AG10803 (cell line): ENCODE measurements at regions not wholly inside any gene's neighbourhood (a gene's known extent, or its start where the extent isn't known, plus 50 kb on each side); places are given as distances from the start of the nearest gene placed in this dataset.
A peak's percentile ranks its signal among the peaks of the same experiment; 100 is the strongest.

Experiments used
- DNase-seq: peaks from one replicate; pipeline ENCODE4 v3.0.0; 2010; ENCODE audit warnings: low read depth
- H3K4me3 ChIP-seq: 2 replicates; pipeline ENCODE4 v1.5.1; 2011; ENCODE audit warnings: mild to moderate bottlenecking, low read length, control low read depth
- CTCF ChIP-seq: conservative IDR thresholded peaks from 2 replicates; pipeline ENCODE4 v1.5.1; 2011; ENCODE audit warnings: mild to moderate bottlenecking, low read length, control low read depth, inconsistent platforms

DNA sequence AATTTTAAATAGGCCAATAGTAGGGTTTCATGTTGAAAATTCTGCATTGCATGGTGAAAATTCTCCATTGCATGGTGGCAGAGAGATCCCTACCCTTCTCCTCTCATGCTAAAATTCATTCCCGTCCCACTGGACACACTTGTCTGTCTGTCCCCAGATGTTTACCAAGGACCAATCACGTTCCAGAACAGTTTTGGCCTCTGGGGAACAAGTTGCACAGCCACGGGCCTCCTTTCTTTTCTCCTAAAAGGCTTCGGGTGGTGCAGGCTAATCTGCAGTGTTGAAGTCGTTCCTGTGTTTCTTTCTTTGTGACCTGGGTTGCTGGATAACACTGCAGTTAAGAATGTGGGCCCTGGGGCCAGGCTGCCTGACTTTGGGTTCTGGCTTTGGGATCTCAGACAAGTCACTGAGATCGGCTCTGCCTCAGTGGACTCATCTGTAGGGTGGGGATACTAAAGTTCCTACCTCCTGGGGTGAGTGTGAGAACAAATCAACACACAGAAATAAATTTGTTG, 113.1 kb upstream of the FAM204A start:
- no peak for TF ChIP-seq CTCF
- DNase-seq, result no peak
- no peak overlapping the region for H3K4me3 ChIP-seq

DNA sequence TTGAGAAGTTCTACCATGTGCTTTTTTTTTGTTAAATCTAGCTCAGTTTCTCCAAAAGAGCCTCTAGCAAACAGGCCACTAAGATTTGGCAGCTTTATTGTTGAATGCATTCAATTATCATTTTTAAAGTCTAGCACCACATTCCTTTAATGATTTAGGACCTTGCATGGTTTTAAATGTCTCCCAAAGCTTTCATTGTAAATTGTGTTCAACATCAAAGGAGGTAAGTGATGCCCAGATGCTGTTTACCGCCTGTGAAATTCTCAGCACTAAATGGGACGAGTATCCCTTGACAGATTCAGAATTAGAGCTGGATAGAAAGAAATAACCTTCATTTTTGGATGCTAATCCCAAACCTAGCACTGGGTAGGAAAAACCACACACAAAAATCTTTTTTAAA, 112.1 kb upstream of the FAM204A start:
- no peak for TF ChIP-seq CTCF
- no peak for DNase-seq
- no peak overlapping the region for H3K4me3 ChIP-seq

- no peak for TF ChIP-seq CTCF
- H3K4me3 ChIP-seq, result no peak overlapping the region
- no peak for DNase-seq
Measured at GRCh38 chr10:118452098-118452497, 110.0 kb upstream of the FAM204A start.

DNA sequence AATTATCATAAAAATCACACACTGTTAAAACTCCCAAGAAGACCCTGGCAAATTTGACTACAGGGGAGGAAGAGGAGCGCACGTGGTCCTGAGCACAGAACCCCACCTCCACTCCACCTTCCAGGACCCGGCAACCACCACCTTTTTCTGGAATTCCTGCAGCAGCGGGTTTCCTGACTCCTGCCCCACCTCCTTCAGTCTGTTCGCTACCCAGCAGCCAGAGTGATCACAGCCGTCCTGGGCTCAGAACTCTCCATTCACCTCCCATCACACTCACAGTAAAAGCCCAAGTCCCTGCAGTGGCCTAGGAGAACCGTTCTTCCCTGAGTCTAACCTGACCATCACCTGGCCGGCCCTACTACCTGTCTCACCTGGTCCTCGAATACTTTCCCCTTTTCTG, 107.4 kb upstream of the FAM204A start:
- no peak for TF ChIP-seq CTCF
- DNase-seq, result no peak
- no peak overlapping the region for H3K4me3 ChIP-seq

GRCh38 chr10:118448744-118449143, 106.6 kb upstream of the FAM204A start:
- TF ChIP-seq CTCF, result no peak

GRCh38 chr10:118447478-118448270, 105.5 kb upstream of the FAM204A start:
- peak; percentile 67 for DNase-seq
- TF ChIP-seq CTCF, result no peak
- peak overlapping the region; percentile 7; the same call in 1 of the 2 replicates for H3K4me3 ChIP-seq

More at GRCh38 chr10:118448744-118449143, 106.6 kb upstream of the FAM204A start:
- H3K4me3 ChIP-seq, result no peak overlapping the region
- DNase-seq, result no peak

DNA sequence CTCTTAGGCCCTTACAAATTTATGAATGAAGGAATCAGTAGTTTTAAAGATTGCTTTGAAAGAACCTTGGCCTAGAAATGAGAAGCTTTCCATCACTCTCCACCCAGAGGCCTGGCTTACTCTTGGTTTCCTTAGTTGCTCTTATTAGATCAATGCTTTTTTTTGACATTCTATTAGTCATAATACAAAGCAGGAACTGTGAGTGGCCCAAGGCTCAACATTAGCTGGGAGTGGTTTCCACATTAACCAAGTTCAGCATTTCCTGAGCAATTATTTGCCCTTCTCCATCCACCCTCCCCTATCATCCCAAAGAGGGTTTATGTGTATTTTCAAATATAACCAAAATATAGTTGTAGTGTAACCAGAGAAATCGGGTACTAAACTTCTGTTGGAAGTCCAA, 103.4 kb upstream of the FAM204A start:
- H3K4me3 ChIP-seq, result no peak overlapping the region
- no peak for DNase-seq
- no peak for TF ChIP-seq CTCF
